HepG2 (cell line): ENCODE measurements at regions not wholly inside any gene's neighbourhood (a gene's known extent, or its start where the extent isn't known, plus 50 kb on each side); places are given as distances from the start of the nearest gene placed in this dataset.

ENCODE experiments used
- ATAC-seq: fragments of 200-7000 bp; cut with Tn5 transposase; 3 replicates; pipeline ENCODE4 v1.9.1; 2020; ENCODE audit warnings: mild to moderate bottlenecking, moderate library complexity
- BruUV-seq: library from RNA; stranded (reverse); fragments of 400-500 nt; replicated peaks from 2 replicates; lab custom pipeline; 2021; lab: Mats Ljungman, UMichigan
- CTCF ChIA-PET: fragments of 300-600 bp; formaldehyde crosslinking; extraction: SDS; loops from one replicate; lab custom pipeline; 2021; ENCODE audit warnings: low total read pairs, inconsistent platforms, low intra/inter-chr PET ratio; lab: Yijun Ruan, JAX
- POLR2A ChIA-PET: fragments of 350-600 bp; sonication (Branson Sonifier 250); formaldehyde crosslinking; loops from one replicate; lab custom pipeline; 2020; ENCODE audit warnings: antibody characterized with exemption, inconsistent platforms; lab: Yijun Ruan, JAX
- DNase-seq: peaks from one replicate; pipeline ENCODE4 v3.0.0-alpha.2; 2015; ENCODE audit warnings: low spot score
- FAIRE-seq: peaks from 3 replicates; lab custom pipeline; 2011; peaks lifted over from hg19 to GRCh38; lab: Jason Lieb, UNC
- H2AFZ ChIP-seq: one replicate; pipeline ENCODE4 v1.6.1; 2011; ENCODE audit warnings: low read length, inconsistent platforms
- H3K27ac ChIP-seq: fragments of 300-600 bp; 3 replicates; pipeline ENCODE4 v1.8.0; 2011; ENCODE audit warnings: mixed run types, mild to moderate bottlenecking, mixed read lengths, low read length, inconsistent platforms; ENCODE audit not compliant: insufficient read depth; ENCODE audit errors: extremely low read length
- H3K27me3 ChIP-seq, 2 experiments: fragments of 200-600 bp in 1 of 2; 2 replicates in 1 of 2; 3 replicates in 1 of 2; pipeline versions ENCODE4 v1.6.0 to v1.8.0; 2011; ENCODE audit warnings: low read length in 2 of 2, mild to moderate bottlenecking in 2 of 2, moderate library complexity in 2 of 2, inconsistent platforms in 1 of 2; ENCODE audit not compliant: insufficient read depth in 2 of 2, control insufficient read depth in 1 of 2
- H3K36me3 ChIP-seq, 2 experiments: fragments of 200-600 bp in 1 of 2; replicated peaks in 1 of 2; 2 replicates in 1 of 2; 3 replicates in 1 of 2; pipeline versions ENCODE4 v1.5.1 to v1.8.0; 2011; ENCODE audit warnings: low read length in 2 of 2, inconsistent platforms in 1 of 2; ENCODE audit not compliant: insufficient read depth in 2 of 2, control insufficient read depth in 1 of 2
- H3K4me1 ChIP-seq: 2 replicates; pipeline ENCODE4 v1.5.1; 2012; ENCODE audit warnings: low read length, inconsistent platforms; ENCODE audit not compliant: insufficient read depth
- H3K4me2 ChIP-seq: 2 replicates; pipeline ENCODE4 v1.6.0; 2011; ENCODE audit warnings: low read depth, low read length, inconsistent platforms
- H3K4me3 ChIP-seq, 3 experiments: fragments of 200-600 bp in 1 of 3; sonication (generic), shearing (Covaris generic) in 1 of 3; replicated peaks in 1 of 3; 2 replicates each; pipeline ENCODE4 v1.5.1; 2011 to 2016; ENCODE audit warnings: low read length in 3 of 3, inconsistent platforms in 2 of 3, low read depth in 2 of 3, mild to moderate bottlenecking in 2 of 3, control low read depth in 1 of 3, mixed read lengths in 1 of 3; ENCODE audit not compliant: insufficient read depth in 1 of 3
- H3K79me2 ChIP-seq: one replicate; pipeline ENCODE4 v1.6.1; 2011; ENCODE audit warnings: low read length, inconsistent platforms; ENCODE audit not compliant: insufficient read depth
- H3K9ac ChIP-seq: 2 replicates; pipeline ENCODE4 v1.6.0; 2011; ENCODE audit warnings: mild to moderate bottlenecking, low read depth, low read length, inconsistent platforms; ENCODE audit not compliant: insufficient read depth
- H3K9me3 ChIP-seq: 2 replicates; pipeline ENCODE4 v1.5.1; 2012; ENCODE audit warnings: mild to moderate bottlenecking, low read length
- H4K20me1 ChIP-seq: 2 replicates; pipeline ENCODE4 v1.6.0; 2011; ENCODE audit warnings: inconsistent platforms, mild to moderate bottlenecking, low read length, moderate library complexity; ENCODE audit not compliant: insufficient read depth
- ATF7 ChIP-seq, 2 experiments: fragments of 450-650 bp in 1 of 2; sonication (generic) in 1 of 2; formaldehyde crosslinking in 1 of 2; IDR thresholded peaks; 2 replicates each; pipeline versions ENCODE4 v1.4.0 to v1.6.1; 2016 to 2020; ENCODE audit warnings: antibody characterized with exemption in 1 of 2, mild to moderate bottlenecking in 1 of 2, missing genetic modification reagents in 1 of 2
- CHD4 ChIP-seq: fragments of 200-600 bp; sonication (generic); IDR thresholded peaks from 2 replicates; pipeline ENCODE4 v1.7.0; 2017; ENCODE audit warnings: mild to moderate bottlenecking, low read length, borderline replicate concordance
- IRF2 ChIP-seq: IDR thresholded peaks from 2 replicates; pipeline ENCODE4 v1.6.1; 2018; ENCODE audit warnings: missing genetic modification reagents, missing compliant biosample characterization
- KDM4B ChIP-seq: sonication (generic); formaldehyde crosslinking; IDR thresholded peaks from 2 replicates; pipeline ENCODE4 v1.4.0; 2020; ENCODE audit warnings: missing genetic modification reagents
- THYN1 ChIP-seq: sonication (generic); formaldehyde crosslinking; IDR thresholded peaks from 2 replicates; pipeline ENCODE4 v1.8.1; 2023; ENCODE audit warnings: low read depth, mild to moderate bottlenecking, moderate library complexity, missing genetic modification reagents, borderline replicate concordance
- ZBTB3 ChIP-seq: sonication (generic); formaldehyde crosslinking; IDR thresholded peaks from 2 replicates; pipeline ENCODE4 v1.4.0; 2020; ENCODE audit warnings: low read depth, mild to moderate bottlenecking, moderate library complexity, missing genetic modification reagents, borderline replicate concordance
- ZFAT ChIP-seq: sonication (generic); formaldehyde crosslinking; conservative IDR thresholded peaks from 2 replicates; pipeline ENCODE4 v1.8.1; 2023; ENCODE audit warnings: missing genetic modification reagents, inconsistent platforms
- ZNF225 ChIP-seq: sonication (generic); formaldehyde crosslinking; IDR thresholded peaks from 2 replicates; pipeline ENCODE4 v1.4.0; 2020; ENCODE audit warnings: mild to moderate bottlenecking, missing genetic modification reagents
- ZNF3 ChIP-seq: IDR thresholded peaks from 2 replicates; pipeline ENCODE4 v1.7.0; 2017; ENCODE audit warnings: inconsistent platforms
- ZNF329 ChIP-seq: sonication (generic); formaldehyde crosslinking; IDR thresholded peaks from 2 replicates; pipeline ENCODE4 v1.9.0; 2021; ENCODE audit warnings: low read depth, mild to moderate bottlenecking, missing genetic modification reagents
- WGBS: methylation state at CpG from one replicate; pipeline ENCODE4 v1.1.6; 2017; ENCODE audit warnings: low lambda C conversion rate; 5-methylcytosine and 5-hydroxymethylcytosine counted together
- in situ Hi-C: cut with HindIII; loops from 2 replicates; pipeline ENCODE4 v1.10.0; 2017; ENCODE audit warnings: low pct_unique_long_range_greater_than_20kb; ENCODE audit not compliant: extremely low pct_ligation_motif_present
- intact Hi-C: fragments of 100-400 bp; cut with micrococcal nuclease; formaldehyde crosslinking; loops from one replicate; pipeline ENCODE4 v1.10.0; 2022; ENCODE audit not compliant: unreplicated experiment
- TF ChIP-seq, protein P1 (sequence below): sonication (generic); formaldehyde crosslinking; IDR thresholded peaks from 2 replicates; pipeline ENCODE4 v1.4.0; 2020; ENCODE audit warnings: missing genetic modification reagents
- TF ChIP-seq, protein P2 (sequence below): sonication (generic); formaldehyde crosslinking; IDR thresholded peaks from 2 replicates; pipeline ENCODE4; 2020; ENCODE audit warnings: missing genetic modification reagents, mild to moderate bottlenecking, borderline replicate concordance
- TF ChIP-seq, protein P3 (sequence below): IDR thresholded peaks from 2 replicates; pipeline ENCODE4 v1.6.1; 2016; ENCODE audit warnings: missing biosample characterization, missing genetic modification reagents, low read depth
- TF ChIP-seq, protein P4 (sequence below): sonication (generic); formaldehyde crosslinking; IDR thresholded peaks from 2 replicates; pipeline ENCODE4 v1.8.0; 2022; ENCODE audit warnings: mild to moderate bottlenecking, missing genetic modification reagents, borderline replicate concordance
- TF ChIP-seq, protein P5 (sequence below): sonication (generic); formaldehyde crosslinking; IDR thresholded peaks from 2 replicates; pipeline ENCODE4 v1.4.0; 2020; ENCODE audit warnings: mild to moderate bottlenecking, missing genetic modification reagents

DNA sequence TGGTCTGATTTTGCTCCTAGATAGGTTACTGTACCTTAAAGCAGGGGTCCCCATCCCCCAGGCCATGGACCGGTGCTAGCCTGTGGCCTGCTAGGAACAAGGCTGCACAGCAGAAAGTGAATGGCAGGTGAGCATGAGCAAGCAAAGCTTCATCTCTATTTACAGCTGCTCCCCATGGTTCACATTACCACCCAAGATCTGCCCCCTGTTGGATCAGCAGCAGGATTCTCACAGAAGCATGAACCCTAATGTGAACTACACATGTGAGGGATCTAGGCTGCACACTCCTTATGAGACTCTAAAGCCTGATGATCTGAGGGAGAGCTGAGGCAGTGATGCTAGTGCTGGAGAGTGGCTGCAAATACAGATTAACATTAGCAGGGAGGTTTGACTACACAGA, 78.1 kb downstream of the DRD1 start:
- no peaks in the 10 kb centered on the region for H3K79me2 ChIP-seq
- no peak for TF ChIP-seq ZNF225 (CRISPR knock-in tag)
- no peak for TF ChIP-seq IRF2
- TF ChIP-seq ZNF3 (CRISPR knock-in tag): no peak
- no peak for TF ChIP-seq ZBTB3 (CRISPR knock-in tag)
- TF ChIP-seq, protein P1, sequence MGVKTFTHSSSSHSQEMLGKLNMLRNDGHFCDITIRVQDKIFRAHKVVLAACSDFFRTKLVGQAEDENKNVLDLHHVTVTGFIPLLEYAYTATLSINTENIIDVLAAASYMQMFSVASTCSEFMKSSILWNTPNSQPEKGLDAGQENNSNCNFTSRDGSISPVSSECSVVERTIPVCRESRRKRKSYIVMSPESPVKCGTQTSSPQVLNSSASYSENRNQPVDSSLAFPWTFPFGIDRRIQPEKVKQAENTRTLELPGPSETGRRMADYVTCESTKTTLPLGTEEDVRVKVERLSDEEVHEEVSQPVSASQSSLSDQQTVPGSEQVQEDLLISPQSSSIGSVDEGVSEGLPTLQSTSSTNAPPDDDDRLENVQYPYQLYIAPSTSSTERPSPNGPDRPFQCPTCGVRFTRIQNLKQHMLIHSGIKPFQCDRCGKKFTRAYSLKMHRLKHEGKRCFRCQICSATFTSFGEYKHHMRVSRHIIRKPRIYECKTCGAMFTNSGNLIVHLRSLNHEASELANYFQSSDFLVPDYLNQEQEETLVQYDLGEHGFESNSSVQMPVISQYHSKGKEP (CRISPR knock-in tag): no peak
- TF ChIP-seq KDM4B (CRISPR knock-in tag): no peak
- TF ChIP-seq, protein P2, sequence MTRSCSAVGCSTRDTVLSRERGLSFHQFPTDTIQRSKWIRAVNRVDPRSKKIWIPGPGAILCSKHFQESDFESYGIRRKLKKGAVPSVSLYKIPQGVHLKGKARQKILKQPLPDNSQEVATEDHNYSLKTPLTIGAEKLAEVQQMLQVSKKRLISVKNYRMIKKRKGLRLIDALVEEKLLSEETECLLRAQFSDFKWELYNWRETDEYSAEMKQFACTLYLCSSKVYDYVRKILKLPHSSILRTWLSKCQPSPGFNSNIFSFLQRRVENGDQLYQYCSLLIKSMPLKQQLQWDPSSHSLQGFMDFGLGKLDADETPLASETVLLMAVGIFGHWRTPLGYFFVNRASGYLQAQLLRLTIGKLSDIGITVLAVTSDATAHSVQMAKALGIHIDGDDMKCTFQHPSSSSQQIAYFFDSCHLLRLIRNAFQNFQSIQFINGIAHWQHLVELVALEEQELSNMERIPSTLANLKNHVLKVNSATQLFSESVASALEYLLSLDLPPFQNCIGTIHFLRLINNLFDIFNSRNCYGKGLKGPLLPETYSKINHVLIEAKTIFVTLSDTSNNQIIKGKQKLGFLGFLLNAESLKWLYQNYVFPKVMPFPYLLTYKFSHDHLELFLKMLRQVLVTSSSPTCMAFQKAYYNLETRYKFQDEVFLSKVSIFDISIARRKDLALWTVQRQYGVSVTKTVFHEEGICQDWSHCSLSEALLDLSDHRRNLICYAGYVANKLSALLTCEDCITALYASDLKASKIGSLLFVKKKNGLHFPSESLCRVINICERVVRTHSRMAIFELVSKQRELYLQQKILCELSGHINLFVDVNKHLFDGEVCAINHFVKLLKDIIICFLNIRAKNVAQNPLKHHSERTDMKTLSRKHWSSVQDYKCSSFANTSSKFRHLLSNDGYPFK (CRISPR knock-in tag): no peak
- no peak for TF ChIP-seq ATF7 (IDR thresholded peaks at IDR 0.05)
- no peak for TF ChIP-seq ATF7 (CRISPR knock-in tag; IDR thresholded peaks at IDR 0.05)
- TF ChIP-seq, protein P3, sequence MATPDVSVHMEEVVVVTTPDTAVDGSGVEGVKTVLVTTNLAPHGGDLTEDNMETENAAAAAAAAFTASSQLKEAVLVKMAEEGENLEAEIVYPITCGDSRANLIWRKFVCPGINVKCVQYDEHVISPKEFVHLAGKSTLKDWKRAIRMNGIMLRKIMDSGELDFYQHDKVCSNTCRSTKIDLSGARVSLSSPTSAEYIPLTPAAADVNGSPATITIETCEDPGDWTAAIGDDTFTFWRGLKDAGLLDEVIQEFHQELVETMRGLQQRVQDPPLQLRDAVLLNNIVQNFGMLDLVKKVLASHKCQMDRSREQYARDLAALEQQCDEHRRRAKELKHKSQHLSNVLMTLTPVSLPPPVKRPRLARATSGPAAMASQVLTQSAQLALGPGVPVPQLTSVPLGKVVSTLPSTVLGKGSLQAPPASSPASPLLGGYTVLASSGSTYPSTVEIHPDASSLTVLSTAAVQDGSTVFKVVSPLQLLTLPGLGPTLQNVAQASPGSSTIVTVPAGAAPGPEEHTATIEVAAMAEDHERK: no peak
- no peak for TF ChIP-seq ZFAT
- no peak for TF ChIP-seq CHD4
- TF ChIP-seq, protein P4, sequence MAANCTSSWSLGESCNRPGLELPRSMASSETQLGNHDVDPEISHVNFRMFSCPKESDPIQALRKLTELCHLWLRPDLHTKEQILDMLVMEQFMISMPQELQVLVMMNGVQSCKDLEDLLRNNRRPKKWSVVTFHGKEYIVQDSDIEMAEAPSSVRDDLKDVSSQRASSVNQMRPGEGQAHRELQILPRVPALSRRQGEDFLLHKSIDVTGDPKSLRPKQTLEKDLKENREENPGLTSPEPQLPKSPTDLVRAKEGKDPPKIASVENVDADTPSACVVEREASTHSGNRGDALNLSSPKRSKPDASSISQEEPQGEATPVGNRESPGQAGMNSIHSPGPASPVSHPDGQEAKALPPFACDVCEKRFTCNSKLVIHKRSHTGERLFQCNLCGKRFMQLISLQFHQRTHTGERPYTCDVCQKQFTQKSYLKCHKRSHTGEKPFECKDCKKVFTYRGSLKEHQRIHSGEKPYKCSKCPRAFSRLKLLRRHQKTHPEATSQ (CRISPR knock-in tag): no peak
- TF ChIP-seq, protein P5, sequence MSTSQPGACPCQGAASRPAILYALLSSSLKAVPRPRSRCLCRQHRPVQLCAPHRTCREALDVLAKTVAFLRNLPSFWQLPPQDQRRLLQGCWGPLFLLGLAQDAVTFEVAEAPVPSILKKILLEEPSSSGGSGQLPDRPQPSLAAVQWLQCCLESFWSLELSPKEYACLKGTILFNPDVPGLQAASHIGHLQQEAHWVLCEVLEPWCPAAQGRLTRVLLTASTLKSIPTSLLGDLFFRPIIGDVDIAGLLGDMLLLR (CRISPR knock-in tag): no peak
- TF ChIP-seq THYN1 (CRISPR knock-in tag): no peak
- no peak for TF ChIP-seq ZNF329

More for the DNA sequence above, 78.1 kb downstream of the DRD1 start:
- no peaks in the 10 kb centered on the region for H3K4me1 ChIP-seq
- ChIA-PET POLR2A (no interaction called here), CTCF (no interaction called here)
- H3K4me3 ChIP-seq: no peak overlapping the region
- intact Hi-C loops (no loop called here), in situ Hi-C loops (no loop called here)
- H3K9ac ChIP-seq: no peak overlapping the region
- no peak overlapping the region for H3K27ac ChIP-seq
- FAIRE-seq: no peak
- no peaks in the 10 kb centered on the region for H4K20me1 ChIP-seq
- no peak overlapping the region for H3K4me2 ChIP-seq
- ATAC-seq: no peak
- no peak for DNase-seq
- BruUV-seq: no TSS peak
- no peak overlapping the region for H2AFZ ChIP-seq
- no peaks in the 10 kb centered on the region for H3K9me3 ChIP-seq
- WGBS: 80% methylated on average over 1 of the region's 1 CpG
- no peaks in the 10 kb centered on the region for H3K36me3 ChIP-seq
- H3K27me3 ChIP-seq: peaks cover 0 to 21% of the 10 kb centered on the region in 2 experiments; a peak in 2 of 5 replicates
